ENCODE measurements at regions not wholly inside any gene's neighbourhood (a gene's known extent, or its start where the extent isn't known, plus 50 kb on each side); places are given as distances from the start of the nearest gene placed in this dataset.

GRCh38 chr4:79848329-79848728, 224.7 kb downstream of the ANTXR2 start:
- TF ChIP-seq POLR2A (IDR thresholded peaks at IDR 0.05) (no peak), POLR2AphosphoS5 (IDR thresholded peaks at IDR 0.05; ENCODE audit: insufficient read depth in 1 of 2, low read depth in 1 of 2) (no peak), CTCF (IDR thresholded peaks at IDR 0.05) (no peak)
